ENCODE measurements at regions not wholly inside any gene's neighbourhood (a gene's known extent, or its start where the extent isn't known, plus 50 kb on each side); places are given as distances from the start of the nearest gene placed in this dataset.

DNA sequence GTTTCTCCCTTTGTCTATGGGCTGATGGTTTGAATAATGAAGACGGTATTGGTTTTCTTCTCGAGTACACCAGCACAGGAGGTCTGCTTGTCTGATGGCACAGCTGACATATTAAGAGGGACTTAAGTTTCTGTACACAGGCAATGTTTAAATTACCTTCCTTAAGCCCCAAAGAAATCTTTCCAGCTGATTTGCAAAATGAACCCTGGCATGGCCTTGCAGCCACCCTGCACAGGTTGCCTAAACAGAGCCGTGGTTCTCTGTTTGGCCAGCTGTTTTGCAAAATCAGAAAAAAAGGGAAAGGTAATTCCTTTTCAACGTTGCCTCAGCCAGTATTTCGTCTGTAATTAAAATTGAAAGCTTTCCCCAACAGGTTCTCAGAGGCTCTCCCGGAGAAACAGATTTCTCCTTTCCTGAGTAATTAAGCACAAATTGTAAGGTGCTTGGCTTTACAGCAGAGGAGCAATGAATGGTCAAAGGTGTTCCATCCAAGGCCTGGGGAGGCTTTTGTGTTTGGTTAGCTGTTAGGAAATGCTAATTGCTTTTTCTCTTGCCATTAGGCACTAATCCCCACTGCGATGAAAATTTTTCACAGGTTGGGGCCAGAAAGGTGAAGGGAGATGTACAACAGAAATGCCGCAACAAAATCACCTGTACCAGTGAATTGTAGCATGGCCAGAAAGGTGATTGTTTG is 138.9 kb downstream of the RASEF start:
- no peak for DNase-seq
